DOHH2 (cell line): ENCODE measurements at regions not wholly inside any gene's neighbourhood (a gene's known extent, or its start where the extent isn't known, plus 50 kb on each side); places are given as distances from the start of the nearest gene placed in this dataset.

Experiments used
- H3F3A ChIP-seq: fragments of 200-600 bp; sonication (generic), shearing (Covaris generic); 2 replicates; pipeline ENCODE4 v1.6.0; 2016; ENCODE audit warnings: antibody characterized with exemption, mild to moderate bottlenecking; ENCODE audit not compliant: control insufficient read depth, insufficient read depth
- H3K27ac ChIP-seq: fragments of 200-600 bp; sonication (generic); 2 replicates; pipeline ENCODE4 v1.5.1; 2014; ENCODE audit warnings: low read depth, mild to moderate bottlenecking, low read length, moderate library complexity
- H3K27me3 ChIP-seq: fragments of 200-600 bp; sonication (generic); 2 replicates; pipeline ENCODE4 v1.6.1; 2014; ENCODE audit warnings: mild to moderate bottlenecking, low read length, mixed read lengths; ENCODE audit not compliant: control insufficient read depth
- H3K36me3 ChIP-seq: fragments of 200-600 bp; sonication (generic); 2 replicates; pipeline ENCODE4 v1.6.1; 2014; ENCODE audit warnings: mild to moderate bottlenecking, low read length, moderate library complexity, mixed read lengths; ENCODE audit not compliant: control insufficient read depth
- H3K4me1 ChIP-seq: fragments of 200-600 bp; sonication (generic); 2 replicates; pipeline ENCODE4 v1.6.1; 2014; ENCODE audit warnings: mild to moderate bottlenecking, low read length, mixed read lengths; ENCODE audit not compliant: control insufficient read depth
- H3K4me2 ChIP-seq: fragments of 200-600 bp; sonication (generic); 2 replicates; pipeline ENCODE4 v1.6.0; 2014; ENCODE audit warnings: mild to moderate bottlenecking, low read length, moderate library complexity
- H3K4me3 ChIP-seq: fragments of 200-600 bp; sonication (generic); 2 replicates; pipeline ENCODE4 v1.5.1; 2014; ENCODE audit warnings: mild to moderate bottlenecking, low read length, mixed read lengths
- H3K79me2 ChIP-seq: fragments of 200-600 bp; sonication (generic); 2 replicates; pipeline ENCODE4 v1.6.1; 2014; ENCODE audit warnings: mild to moderate bottlenecking, low read length, mixed read lengths; ENCODE audit not compliant: control insufficient read depth
- H3K9me2 ChIP-seq: fragments of 200-600 bp; sonication (generic); replicated peaks from 2 replicates; pipeline ENCODE4 v1.6.1; 2014; ENCODE audit warnings: mild to moderate bottlenecking, low read length, mixed read lengths; ENCODE audit not compliant: control insufficient read depth
- H3K9me3 ChIP-seq: fragments of 200-600 bp; sonication (generic); 2 replicates; pipeline ENCODE4 v1.6.1; 2014; ENCODE audit warnings: antibody characterized with exemption, low read length, mixed read lengths; ENCODE audit not compliant: control insufficient read depth, insufficient read depth
- H4K20me1 ChIP-seq: fragments of 200-600 bp; sonication (generic); 2 replicates; pipeline ENCODE4 v1.6.0; 2014; ENCODE audit warnings: low read depth, mild to moderate bottlenecking, antibody characterized with exemption, low read length, moderate library complexity; ENCODE audit not compliant: control insufficient read depth, insufficient read depth
- CTCF ChIP-seq: fragments of 200-600 bp; sonication (generic); IDR thresholded peaks from one replicate; pipeline ENCODE4 v1.5.1; 2014; ENCODE audit warnings: antibody characterized with exemption, mild to moderate bottlenecking, low read depth, low read length; ENCODE audit not compliant: poor library complexity, severe bottlenecking
- EZH2phosphoT487 ChIP-seq: fragments of 200-600 bp; sonication (generic); IDR thresholded peaks from 2 replicates; pipeline ENCODE4 v1.6.1; 2017; ENCODE audit warnings: borderline replicate concordance, mild to moderate bottlenecking, antibody characterized with exemption, low read length, moderate library complexity, mixed read lengths

GRCh38 chr18:24543795-24544498 lies 83.5 kb downstream of the HRH4 start:
- Histone ChIP-seq H4K20me1 (no peaks in the 10 kb centered on the region), H3K79me2 (no peaks in the 10 kb centered on the region), H3K4me2 (no peak overlapping the region), H3F3A (no peaks in the 10 kb centered on the region), H3K27ac (no peak overlapping the region), H3K36me3 (no peaks in the 10 kb centered on the region), H3K4me1 (no peaks in the 10 kb centered on the region), H3K27me3 (no peaks in the 10 kb centered on the region), H3K4me3 (no peak overlapping the region), H3K9me2 (no peaks in the 10 kb centered on the region), H3K9me3 (no peaks in the 10 kb centered on the region)
- no peak for TF ChIP-seq EZH2phosphoT487
- TF ChIP-seq CTCF = peak; percentile 25

DNA sequence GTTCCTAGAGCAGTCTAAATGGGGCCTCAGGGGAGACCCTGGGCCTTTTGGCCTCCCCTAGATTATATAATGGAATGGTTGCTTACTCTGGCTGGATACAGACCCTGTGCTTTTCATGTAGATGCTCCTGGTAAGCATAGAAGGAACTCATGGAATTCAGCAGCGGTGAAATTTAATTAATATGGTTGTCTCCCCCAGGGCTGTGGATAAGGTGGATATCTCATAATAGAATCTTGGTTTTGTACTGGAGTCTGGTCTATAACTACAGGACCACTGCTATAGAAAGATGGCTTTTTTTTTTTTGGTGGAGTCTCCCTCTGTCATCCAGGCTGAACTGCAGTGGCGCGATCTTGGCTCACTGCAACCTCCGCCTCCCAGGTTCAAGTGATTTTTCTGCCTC lies 84.5 kb downstream of the HRH4 start:
- Histone ChIP-seq H3F3A (no peaks in the 10 kb centered on the region), H3K4me1 (no peaks in the 10 kb centered on the region)
- TF ChIP-seq EZH2phosphoT487 = no peak
- no peak for TF ChIP-seq CTCF

DNA sequence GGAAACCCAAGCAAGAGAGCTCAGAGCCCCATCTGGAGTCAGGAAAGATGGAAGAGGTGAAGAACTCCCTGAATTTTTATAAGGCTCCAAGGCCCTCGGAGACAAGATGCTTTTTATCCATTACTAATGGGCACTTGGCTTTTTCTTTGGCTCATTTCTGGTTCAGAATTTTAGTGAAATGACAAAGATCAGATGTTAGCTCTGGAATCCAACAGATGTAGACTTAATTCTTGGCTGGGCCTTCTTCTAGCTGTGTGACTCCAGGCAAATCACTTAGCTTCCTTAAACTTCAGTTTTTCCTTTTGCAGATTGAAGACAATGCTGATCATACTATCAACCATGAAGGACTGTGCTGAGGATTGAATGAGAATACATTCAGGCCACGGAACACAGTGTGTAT lies 85.2 kb downstream of the HRH4 start:
- H3K9me3 ChIP-seq = no peaks in the 10 kb centered on the region
- no peaks in the 10 kb centered on the region for H3K4me1 ChIP-seq
- no peaks in the 10 kb centered on the region for H3K27me3 ChIP-seq
- no peaks in the 10 kb centered on the region for H4K20me1 ChIP-seq
- no peak overlapping the region for H3K4me2 ChIP-seq
- no peaks in the 10 kb centered on the region for H3K9me2 ChIP-seq
- H3F3A ChIP-seq = no peaks in the 10 kb centered on the region
- no peaks in the 10 kb centered on the region for H3K79me2 ChIP-seq
- H3K4me3 ChIP-seq = no peak overlapping the region
- H3K36me3 ChIP-seq = no peaks in the 10 kb centered on the region
- TF ChIP-seq CTCF (no peak), EZH2phosphoT487 (no peak)
- no peak overlapping the region for H3K27ac ChIP-seq

More for the DNA sequence above, 84.5 kb downstream of the HRH4 start:
- no peaks in the 10 kb centered on the region for H3K27me3 ChIP-seq
- H3K27ac ChIP-seq = no peak overlapping the region
- no peaks in the 10 kb centered on the region for H3K36me3 ChIP-seq
- no peak overlapping the region for H3K4me3 ChIP-seq
- H4K20me1 ChIP-seq = no peaks in the 10 kb centered on the region
- H3K4me2 ChIP-seq = no peak overlapping the region
- H3K9me3 ChIP-seq = no peaks in the 10 kb centered on the region
- H3K9me2 ChIP-seq = no peaks in the 10 kb centered on the region
- no peaks in the 10 kb centered on the region for H3K79me2 ChIP-seq
